ENCODE measurements at regions not wholly inside any gene's neighbourhood (a gene's known extent, or its start where the extent isn't known, plus 50 kb on each side); places are given as distances from the start of the nearest gene placed in this dataset.
A peak's percentile ranks its signal among the peaks of the same experiment; 100 is the strongest.

- H3K9ac ChIP-seq (ENCODE audit: low read length): no peak overlapping the region
- peaks cover 6% of the 10 kb centered on the region for H3K4me1 ChIP-seq (ENCODE audit: control insufficient read depth, insufficient read depth, low read length)
- H3K4me3 ChIP-seq (ENCODE audit: low read length): no peak overlapping the region
- no peaks in the 10 kb centered on the region for H3K36me3 ChIP-seq (ENCODE audit: control insufficient read depth, insufficient read depth, low read length)
- no peak overlapping the region for H3K27ac ChIP-seq (ENCODE audit: low read depth, low read length)
- H3K27me3 ChIP-seq (ENCODE audit: control insufficient read depth, insufficient read depth, low read length): no peaks in the 10 kb centered on the region
These were observed 526.7 kb upstream of the FZD8 start for GRCh38 chr10:36168777-36169176.

- H3K4me3 ChIP-seq (ENCODE audit: low read length): no peak overlapping the region
- H3K27me3 ChIP-seq (ENCODE audit: control insufficient read depth, insufficient read depth, low read length): no peaks in the 10 kb centered on the region
- H3K4me1 ChIP-seq (ENCODE audit: control insufficient read depth, insufficient read depth, low read length): no peaks in the 10 kb centered on the region
- H3K36me3 ChIP-seq (ENCODE audit: control insufficient read depth, insufficient read depth, low read length): no peaks in the 10 kb centered on the region
- no peak overlapping the region for H3K27ac ChIP-seq (ENCODE audit: low read depth, low read length)
- no peak overlapping the region for H3K9ac ChIP-seq (ENCODE audit: low read length)
These were observed 522.7 kb upstream of the FZD8 start for GRCh38 chr10:36164556-36165504.

GRCh38 chr10:36163827-36164226, 521.7 kb upstream of the FZD8 start:
- H3K27me3 ChIP-seq (ENCODE audit: control insufficient read depth, insufficient read depth, low read length): no peaks in the 10 kb centered on the region
- H3K27ac ChIP-seq (ENCODE audit: low read depth, low read length): no peak overlapping the region
- H3K4me1 ChIP-seq (ENCODE audit: control insufficient read depth, insufficient read depth, low read length): no peaks in the 10 kb centered on the region
- no peak overlapping the region for H3K9ac ChIP-seq (ENCODE audit: low read length)
- no peak overlapping the region for H3K4me3 ChIP-seq (ENCODE audit: low read length)
- no peaks in the 10 kb centered on the region for H3K36me3 ChIP-seq (ENCODE audit: control insufficient read depth, insufficient read depth, low read length)

- Histone ChIP-seq H3K36me3 (ENCODE audit: control insufficient read depth, insufficient read depth, low read length) (no peaks in the 10 kb centered on the region), H3K4me3 (ENCODE audit: low read length) (no peak overlapping the region), H3K4me1 (ENCODE audit: control insufficient read depth, insufficient read depth, low read length) (no peaks in the 10 kb centered on the region), H3K27me3 (ENCODE audit: control insufficient read depth, insufficient read depth, low read length) (no peaks in the 10 kb centered on the region), H3K9ac (ENCODE audit: low read length) (no peak overlapping the region), H3K27ac (ENCODE audit: low read depth, low read length) (no peak overlapping the region)
These were observed 515.4 kb upstream of the FZD8 start for GRCh38 chr10:36157486-36157885.

- H3K27me3 ChIP-seq (ENCODE audit: control insufficient read depth, insufficient read depth, low read length): no peaks in the 10 kb centered on the region
- no peak overlapping the region for H3K4me3 ChIP-seq (ENCODE audit: low read length)
- H3K27ac ChIP-seq (ENCODE audit: low read depth, low read length): no peak overlapping the region
- no peaks in the 10 kb centered on the region for H3K4me1 ChIP-seq (ENCODE audit: control insufficient read depth, insufficient read depth, low read length)
- no peaks in the 10 kb centered on the region for H3K36me3 ChIP-seq (ENCODE audit: control insufficient read depth, insufficient read depth, low read length)
- H3K9ac ChIP-seq (ENCODE audit: low read length): no peak overlapping the region
These were observed 506.1 kb upstream of the FZD8 start for GRCh38 chr10:36148207-36148606.

- Histone ChIP-seq H3K36me3 (ENCODE audit: control insufficient read depth, insufficient read depth, low read length) (no peaks in the 10 kb centered on the region), H3K9ac (ENCODE audit: low read length) (no peak overlapping the region), H3K4me3 (ENCODE audit: low read length) (no peak overlapping the region), H3K4me1 (ENCODE audit: control insufficient read depth, insufficient read depth, low read length) (no peaks in the 10 kb centered on the region), H3K27ac (ENCODE audit: low read depth, low read length) (no peak overlapping the region), H3K27me3 (ENCODE audit: control insufficient read depth, insufficient read depth, low read length) (no peaks in the 10 kb centered on the region)
These were observed 505.4 kb upstream of the FZD8 start for GRCh38 chr10:36147529-36147928.

GRCh38 chr10:36141856-36142560, 499.9 kb upstream of the FZD8 start:
- Histone ChIP-seq H3K4me3 (ENCODE audit: low read length) (no peak overlapping the region), H3K27me3 (ENCODE audit: control insufficient read depth, insufficient read depth, low read length) (no peaks in the 10 kb centered on the region), H3K9ac (ENCODE audit: low read length) (no peak overlapping the region), H3K27ac (ENCODE audit: low read depth, low read length) (no peak overlapping the region), H3K4me1 (ENCODE audit: control insufficient read depth, insufficient read depth, low read length) (no peaks in the 10 kb centered on the region), H3K36me3 (ENCODE audit: control insufficient read depth, insufficient read depth, low read length) (no peaks in the 10 kb centered on the region)

GRCh38 chr10:36129051-36129450, 487.0 kb upstream of the FZD8 start:
- Histone ChIP-seq H3K27me3 (ENCODE audit: control insufficient read depth, insufficient read depth, low read length) (no peaks in the 10 kb centered on the region), H3K9ac (ENCODE audit: low read length) (no peak overlapping the region), H3K4me1 (ENCODE audit: control insufficient read depth, insufficient read depth, low read length) (no peaks in the 10 kb centered on the region), H3K4me3 (ENCODE audit: low read length) (no peak overlapping the region), H3K36me3 (ENCODE audit: control insufficient read depth, insufficient read depth, low read length) (no peaks in the 10 kb centered on the region), H3K27ac (ENCODE audit: low read depth, low read length) (no peak overlapping the region)

GRCh38 chr10:36126076-36126475, 484.0 kb upstream of the FZD8 start:
- no peak overlapping the region for H3K27ac ChIP-seq (ENCODE audit: low read depth, low read length)
- no peaks in the 10 kb centered on the region for H3K4me1 ChIP-seq (ENCODE audit: control insufficient read depth, insufficient read depth, low read length)
- no peaks in the 10 kb centered on the region for H3K27me3 ChIP-seq (ENCODE audit: control insufficient read depth, insufficient read depth, low read length)
- H3K9ac ChIP-seq (ENCODE audit: low read length): no peak overlapping the region
- H3K4me3 ChIP-seq (ENCODE audit: low read length): no peak overlapping the region
- no peaks in the 10 kb centered on the region for H3K36me3 ChIP-seq (ENCODE audit: control insufficient read depth, insufficient read depth, low read length)

GRCh38 chr10:36119455-36119854, 477.4 kb upstream of the FZD8 start:
- H3K4me1 ChIP-seq (ENCODE audit: control insufficient read depth, insufficient read depth, low read length): peaks cover 33% of the 10 kb centered on the region
- H3K27ac ChIP-seq (ENCODE audit: low read depth, low read length): no peak overlapping the region
- no peaks in the 10 kb centered on the region for H3K36me3 ChIP-seq (ENCODE audit: control insufficient read depth, insufficient read depth, low read length)
- no peaks in the 10 kb centered on the region for H3K27me3 ChIP-seq (ENCODE audit: control insufficient read depth, insufficient read depth, low read length)
- H3K4me3 ChIP-seq (ENCODE audit: low read length): no peak overlapping the region
- H3K9ac ChIP-seq (ENCODE audit: low read length): no peak overlapping the region

GRCh38 chr10:36118314-36118713, 476.2 kb upstream of the FZD8 start:
- Histone ChIP-seq H3K9ac (ENCODE audit: low read length) (no peak overlapping the region), H3K27ac (ENCODE audit: low read depth, low read length) (peak overlapping the region; percentile 53), H3K36me3 (ENCODE audit: control insufficient read depth, insufficient read depth, low read length) (no peaks in the 10 kb centered on the region), H3K4me3 (ENCODE audit: low read length) (peak overlapping the region; percentile 26), H3K27me3 (ENCODE audit: control insufficient read depth, insufficient read depth, low read length) (no peaks in the 10 kb centered on the region), H3K4me1 (ENCODE audit: control insufficient read depth, insufficient read depth, low read length) (peaks cover 33% of the 10 kb centered on the region)

GRCh38 chr10:36117890-36118289, 475.8 kb upstream of the FZD8 start:
- H3K27ac ChIP-seq (ENCODE audit: low read depth, low read length): peak overlapping the region; percentile 53
- peak overlapping the region; percentile 26 for H3K4me3 ChIP-seq (ENCODE audit: low read length)
- peaks cover 33% of the 10 kb centered on the region for H3K4me1 ChIP-seq (ENCODE audit: control insufficient read depth, insufficient read depth, low read length)
- no peak overlapping the region for H3K9ac ChIP-seq (ENCODE audit: low read length)
- H3K36me3 ChIP-seq (ENCODE audit: control insufficient read depth, insufficient read depth, low read length): no peaks in the 10 kb centered on the region
- no peaks in the 10 kb centered on the region for H3K27me3 ChIP-seq (ENCODE audit: control insufficient read depth, insufficient read depth, low read length)

Data from rectal smooth muscle tissue (tissue), 1 donor.